ENCODE measurements at regions not wholly inside any gene's neighbourhood (a gene's known extent, or its start where the extent isn't known, plus 50 kb on each side); places are given as distances from the start of the nearest gene placed in this dataset.

GRCh38 chr9:107861075-107861474, 371.5 kb upstream of the KLF4 start:
- H2AFZ ChIP-seq (ENCODE audit: low read length): no peak overlapping the region
- no peaks in the 10 kb centered on the region for H3K36me3 ChIP-seq (ENCODE audit: insufficient read depth, low read length)
- no peak overlapping the region for H3K9ac ChIP-seq (ENCODE audit: low read depth, low read length, poor library complexity, severe bottlenecking)
- no peaks in the 10 kb centered on the region for H3K79me2 ChIP-seq (ENCODE audit: insufficient read depth, low read length)
- H3K9me3 ChIP-seq (ENCODE audit: insufficient read depth, low read depth, low read length): peaks cover 8% of the 10 kb centered on the region; the same call in 1 of the 2 replicates
- H3K27me3 ChIP-seq (ENCODE audit: insufficient read depth, low read length, poor library complexity, severe bottlenecking): no peaks in the 10 kb centered on the region
- no peak overlapping the region for H3K4me2 ChIP-seq (ENCODE audit: low read depth, low read length, poor library complexity, severe bottlenecking)
- no peaks in the 10 kb centered on the region for H3F3A ChIP-seq (ENCODE audit: low read depth)
- H3K9me2 ChIP-seq (replicated peaks; ENCODE audit: low read depth, low read length): no peaks in the 10 kb centered on the region
- TF ChIP-seq, protein P1, sequence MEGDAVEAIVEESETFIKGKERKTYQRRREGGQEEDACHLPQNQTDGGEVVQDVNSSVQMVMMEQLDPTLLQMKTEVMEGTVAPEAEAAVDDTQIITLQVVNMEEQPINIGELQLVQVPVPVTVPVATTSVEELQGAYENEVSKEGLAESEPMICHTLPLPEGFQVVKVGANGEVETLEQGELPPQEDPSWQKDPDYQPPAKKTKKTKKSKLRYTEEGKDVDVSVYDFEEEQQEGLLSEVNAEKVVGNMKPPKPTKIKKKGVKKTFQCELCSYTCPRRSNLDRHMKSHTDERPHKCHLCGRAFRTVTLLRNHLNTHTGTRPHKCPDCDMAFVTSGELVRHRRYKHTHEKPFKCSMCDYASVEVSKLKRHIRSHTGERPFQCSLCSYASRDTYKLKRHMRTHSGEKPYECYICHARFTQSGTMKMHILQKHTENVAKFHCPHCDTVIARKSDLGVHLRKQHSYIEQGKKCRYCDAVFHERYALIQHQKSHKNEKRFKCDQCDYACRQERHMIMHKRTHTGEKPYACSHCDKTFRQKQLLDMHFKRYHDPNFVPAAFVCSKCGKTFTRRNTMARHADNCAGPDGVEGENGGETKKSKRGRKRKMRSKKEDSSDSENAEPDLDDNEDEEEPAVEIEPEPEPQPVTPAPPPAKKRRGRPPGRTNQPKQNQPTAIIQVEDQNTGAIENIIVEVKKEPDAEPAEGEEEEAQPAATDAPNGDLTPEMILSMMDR (conservative IDR thresholded peaks at IDR 0.05; ENCODE audit: low read length): no peak
- no peak for TF ChIP-seq EZH2phosphoT487 (IDR thresholded peaks at IDR 0.05; ENCODE audit: borderline replicate concordance)
- no peaks in the 10 kb centered on the region for H3K4me1 ChIP-seq (ENCODE audit: insufficient read depth, low read length, poor library complexity, severe bottlenecking)
- H4K20me1 ChIP-seq (ENCODE audit: insufficient read depth, low read length, poor library complexity, severe bottlenecking): no peaks in the 10 kb centered on the region
- no peak overlapping the region for H3K4me3 ChIP-seq (ENCODE audit: low read length, poor library complexity, severe bottlenecking)

DNA sequence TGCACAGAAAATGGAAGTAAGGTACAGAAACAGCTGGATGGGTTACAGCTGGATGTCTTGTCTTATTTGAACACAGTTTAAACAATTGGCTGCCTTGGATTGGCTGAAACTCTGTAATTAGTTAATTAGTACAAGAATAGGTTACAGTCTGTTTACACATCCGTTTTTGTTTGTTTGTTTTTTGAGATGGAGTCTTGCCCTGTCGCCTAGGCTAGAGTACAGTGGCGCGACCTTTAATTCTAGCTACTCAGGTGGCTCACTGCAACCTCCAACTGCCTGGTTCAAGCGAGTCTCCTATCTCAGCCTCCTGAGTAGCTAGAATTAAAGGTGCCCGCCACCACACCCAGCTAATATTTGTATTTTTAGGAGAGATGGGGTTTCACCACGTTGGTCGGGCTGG, 368.7 kb upstream of the KLF4 start:
- Histone ChIP-seq H3K9me2 (replicated peaks; ENCODE audit: low read depth, low read length) (no peaks in the 10 kb centered on the region), H2AFZ (ENCODE audit: low read length) (no peak overlapping the region), H3K4me3 (ENCODE audit: low read length, poor library complexity, severe bottlenecking) (no peak overlapping the region), H3K9me3 (ENCODE audit: insufficient read depth, low read depth, low read length) (peaks cover 15% of the 10 kb centered on the region; the same call in 1 of the 2 replicates), H3F3A (ENCODE audit: low read depth) (no peaks in the 10 kb centered on the region), H3K4me1 (ENCODE audit: insufficient read depth, low read length, poor library complexity, severe bottlenecking) (no peaks in the 10 kb centered on the region), H3K4me2 (ENCODE audit: low read depth, low read length, poor library complexity, severe bottlenecking) (no peak overlapping the region), H3K27me3 (ENCODE audit: insufficient read depth, low read length, poor library complexity, severe bottlenecking) (no peaks in the 10 kb centered on the region), H3K79me2 (ENCODE audit: insufficient read depth, low read length) (no peaks in the 10 kb centered on the region), H3K36me3 (ENCODE audit: insufficient read depth, low read length) (no peaks in the 10 kb centered on the region), H4K20me1 (ENCODE audit: insufficient read depth, low read length, poor library complexity, severe bottlenecking) (no peaks in the 10 kb centered on the region), H3K9ac (ENCODE audit: low read depth, low read length, poor library complexity, severe bottlenecking) (no peak overlapping the region)
- TF ChIP-seq, protein P1 (conservative IDR thresholded peaks at IDR 0.05; ENCODE audit: low read length): no peak
- no peak for TF ChIP-seq EZH2phosphoT487 (IDR thresholded peaks at IDR 0.05; ENCODE audit: borderline replicate concordance)

DNA sequence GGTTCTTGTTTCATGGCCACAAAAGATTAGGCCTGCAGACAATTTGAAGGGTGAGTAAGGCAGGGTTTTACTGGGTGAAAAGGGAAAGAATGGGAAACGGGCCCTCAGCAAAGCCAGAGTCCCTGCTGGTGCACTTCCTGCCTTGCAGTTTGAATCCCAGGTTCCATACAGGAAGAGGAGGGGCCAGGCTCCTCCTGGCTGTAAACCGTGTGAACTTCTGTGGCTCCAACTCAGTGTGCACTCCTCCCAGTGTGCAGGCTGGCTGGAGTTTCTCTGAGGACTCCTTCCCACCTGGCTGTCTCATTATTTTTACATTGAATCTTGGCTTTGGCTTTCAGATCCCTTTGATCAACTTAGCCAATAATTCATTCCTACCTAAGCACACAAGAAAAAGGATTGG, 367.1 kb upstream of the KLF4 start:
- Histone ChIP-seq H3K36me3 (ENCODE audit: insufficient read depth, low read length) (no peaks in the 10 kb centered on the region), H3K9ac (ENCODE audit: low read depth, low read length, poor library complexity, severe bottlenecking) (no peak overlapping the region), H3K9me3 (ENCODE audit: insufficient read depth, low read depth, low read length) (peaks cover 15% of the 10 kb centered on the region; the same call in 1 of the 2 replicates), H2AFZ (ENCODE audit: low read length) (no peak overlapping the region), H3F3A (ENCODE audit: low read depth) (no peaks in the 10 kb centered on the region), H3K4me3 (ENCODE audit: low read length, poor library complexity, severe bottlenecking) (no peak overlapping the region), H3K4me1 (ENCODE audit: insufficient read depth, low read length, poor library complexity, severe bottlenecking) (no peaks in the 10 kb centered on the region), H3K79me2 (ENCODE audit: insufficient read depth, low read length) (no peaks in the 10 kb centered on the region), H3K9me2 (replicated peaks; ENCODE audit: low read depth, low read length) (no peaks in the 10 kb centered on the region), H3K4me2 (ENCODE audit: low read depth, low read length, poor library complexity, severe bottlenecking) (no peak overlapping the region), H3K27me3 (ENCODE audit: insufficient read depth, low read length, poor library complexity, severe bottlenecking) (no peaks in the 10 kb centered on the region), H4K20me1 (ENCODE audit: insufficient read depth, low read length, poor library complexity, severe bottlenecking) (no peaks in the 10 kb centered on the region)
- TF ChIP-seq, protein P1 (conservative IDR thresholded peaks at IDR 0.05; ENCODE audit: low read length): no peak
- TF ChIP-seq EZH2phosphoT487 (IDR thresholded peaks at IDR 0.05; ENCODE audit: borderline replicate concordance): no peak

Data from Loucy (cell line).